Endothelial cell of umbilical vein (primary cell): ENCODE measurements at regions not wholly inside any gene's neighbourhood (a gene's known extent, or its start where the extent isn't known, plus 50 kb on each side); places are given as distances from the start of the nearest gene placed in this dataset.

Experiments used
- BruUV-seq: library from RNA; stranded (reverse); fragments of 400-500 nt; replicated peaks from 2 replicates; lab custom pipeline; 2021; lab: Mats Ljungman, UMichigan
- CTCF ChIA-PET: fragments of 300-600, 350-600 bp; sonication (Branson Sonifier 250); formaldehyde crosslinking; loops from one replicate; lab custom pipeline; 2021; ENCODE audit warnings: antibody characterized with exemption, inconsistent platforms; lab: Charles Lee
- POLR2A ChIA-PET: fragments of 300-600, 350-600 bp; sonication (Branson Sonifier 250); formaldehyde crosslinking; loops from one replicate; lab custom pipeline; 2021; ENCODE audit warnings: antibody characterized with exemption, inconsistent platforms; lab: Charles Lee
- DNase-seq: peaks from one replicate; pipeline ENCODE4 v3.0.0-alpha.2; 2011; ENCODE audit warnings: low read depth, low spot score
- FAIRE-seq: peaks from 2 replicates; lab custom pipeline; 2011; peaks lifted over from hg19 to GRCh38; lab: Jason Lieb, UNC
- H2AFZ ChIP-seq: 2 replicates; pipeline ENCODE4 v1.6.0; 2012; ENCODE audit warnings: low read depth, low read length, control low read depth, inconsistent platforms
- H3K27ac ChIP-seq: 2 replicates; pipeline ENCODE4 v1.5.1; 2011; ENCODE audit warnings: low read depth, mild to moderate bottlenecking, control low read depth, low read length, moderate library complexity; ENCODE audit not compliant: insufficient read depth
- H3K27me3 ChIP-seq, 2 experiments: 2 replicates each; pipeline versions ENCODE4 v1.6.0 to v1.6.1; 2011; ENCODE audit warnings: low read length in 2 of 2, mixed read lengths in 1 of 2; ENCODE audit not compliant: control insufficient read depth in 2 of 2, insufficient read depth in 2 of 2
- H3K36me3 ChIP-seq, 2 experiments: 2 replicates in 1 of 2; 3 replicates in 1 of 2; pipeline ENCODE4 v1.5.1; 2011; ENCODE audit warnings: low read length in 2 of 2, mild to moderate bottlenecking in 1 of 2, moderate library complexity in 1 of 2; ENCODE audit not compliant: control insufficient read depth in 2 of 2, insufficient read depth in 2 of 2; ENCODE audit errors: extremely low read depth in 1 of 2
- H3K4me1 ChIP-seq: 3 replicates; pipeline ENCODE4 v1.5.1; 2011; ENCODE audit warnings: mild to moderate bottlenecking, low read length; ENCODE audit not compliant: control insufficient read depth, insufficient read depth; ENCODE audit errors: extremely low read depth
- H3K4me2 ChIP-seq: 2 replicates; pipeline ENCODE4 v1.6.1; 2011; ENCODE audit warnings: low read length, control low read depth, mixed read lengths; ENCODE audit not compliant: insufficient read depth
- H3K4me3 ChIP-seq, 3 experiments: fragments of 200-600 bp in 1 of 3; sonication (generic), shearing (Covaris generic) in 1 of 3; replicated peaks in 1 of 3; 2 replicates each; pipeline ENCODE4 v1.5.1; 2011 to 2016; ENCODE audit warnings: control low read depth in 3 of 3, low read length in 3 of 3, mild to moderate bottlenecking in 2 of 3, inconsistent platforms in 1 of 3, low read depth in 1 of 3, moderate library complexity in 1 of 3; ENCODE audit not compliant: insufficient read depth in 1 of 3
- H3K79me2 ChIP-seq: 2 replicates; pipeline ENCODE4 v1.6.0; 2012; ENCODE audit warnings: low read length, inconsistent platforms; ENCODE audit not compliant: control insufficient read depth, insufficient read depth
- H3K9ac ChIP-seq: replicated peaks from 2 replicates; pipeline ENCODE3; 2011; ENCODE audit warnings: low read length, control low read depth; ENCODE audit not compliant: insufficient read depth; ENCODE audit errors: extremely low read depth
- H3K9me1 ChIP-seq: replicated peaks from 3 replicates; pipeline ENCODE4 v1.6.0; 2011; ENCODE audit warnings: mild to moderate bottlenecking, low read length; ENCODE audit not compliant: control insufficient read depth, insufficient read depth; ENCODE audit errors: extremely low read depth
- H3K9me3 ChIP-seq: replicated peaks from 2 replicates; pipeline ENCODE4 v1.5.1; 2012; ENCODE audit warnings: low read length, inconsistent platforms; ENCODE audit not compliant: control insufficient read depth, insufficient read depth
- H4K20me1 ChIP-seq: replicated peaks from 2 replicates; pipeline ENCODE3; 2011; ENCODE audit warnings: mild to moderate bottlenecking, low read length; ENCODE audit not compliant: control insufficient read depth, insufficient read depth; ENCODE audit errors: extremely low read depth
- EZH2 ChIP-seq: IDR thresholded peaks from 2 replicates; pipeline ENCODE4 v1.6.1; 2012; ENCODE audit warnings: borderline replicate concordance, low read depth, mild to moderate bottlenecking, moderate library complexity, low read length, inconsistent platforms; ENCODE audit not compliant: severe bottlenecking
- GATA2 ChIP-seq: IDR thresholded peaks from 2 replicates; pipeline ENCODE4 v1.7.0; 2011; ENCODE audit warnings: low read depth, mild to moderate bottlenecking, moderate library complexity, mixed read lengths, low read length; ENCODE audit not compliant: insufficient read length, insufficient read depth
- JUN ChIP-seq: IDR thresholded peaks from 2 replicates; pipeline ENCODE4 v1.6.1; 2011; ENCODE audit warnings: borderline replicate concordance, low read depth; ENCODE audit not compliant: insufficient read length, insufficient read depth
- MYC ChIP-seq: IDR thresholded peaks from one replicate; pipeline ENCODE4 v1.6.1; 2011; ENCODE audit warnings: mild to moderate bottlenecking, low read depth, low read length
- POLR2AphosphoS5 ChIP-seq: IDR thresholded peaks from 2 replicates; pipeline ENCODE4 v1.6.1; 2012; ENCODE audit warnings: low read depth, mild to moderate bottlenecking, control low read depth, low read length, moderate library complexity; ENCODE audit not compliant: insufficient read depth
- dilution Hi-C: fragments of 300-500 bp; cut with MboI; formaldehyde crosslinking; loops from one replicate; pipeline ENCODE4 v1.15.0; 2019; ENCODE audit warnings: low sequenced_read_pairs; ENCODE audit not compliant: extremely low pct_ligation_motif_present
- intact Hi-C: fragments of 100-400 bp; cut with micrococcal nuclease; formaldehyde crosslinking; loops from one replicate; pipeline ENCODE4 v1.10.0; 2022
- TF ChIP-seq, protein P1 (sequence below), 2 donors: IDR thresholded peaks; 1 replicate in 1 of 2; 2 replicates in 1 of 2; pipeline ENCODE4 v1.5.1; 2011; ENCODE audit warnings: low read length in 2 of 2, mild to moderate bottlenecking in 2 of 2, moderate library complexity in 2 of 2, control low read depth in 1 of 2, inconsistent platforms in 1 of 2, low read depth in 1 of 2; ENCODE audit not compliant: insufficient read depth in 1 of 2; ENCODE audit errors: extremely low read depth in 1 of 2

DNA sequence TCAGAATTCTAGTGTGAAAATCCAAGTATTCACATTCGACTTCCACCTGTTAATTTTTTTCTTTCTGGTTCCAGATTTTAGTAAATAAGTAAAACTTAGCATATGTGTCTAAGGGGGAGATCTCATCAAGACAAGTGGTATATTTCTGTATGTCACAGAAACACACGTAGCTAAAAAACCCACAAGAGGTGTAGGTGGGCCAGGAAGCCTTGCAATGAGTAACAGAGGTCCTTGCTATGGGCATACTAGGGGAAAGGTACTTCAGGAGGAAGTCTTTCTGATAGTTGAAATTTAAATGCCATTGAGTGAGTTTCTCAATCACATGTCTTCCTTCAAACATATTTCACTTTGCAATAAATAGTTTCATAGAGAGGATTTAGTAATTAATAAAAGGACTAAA lies 315.8 kb downstream of the MID1IP1 start:
- no peaks in the 10 kb centered on the region for H3K36me3 ChIP-seq
- H3K9me3 ChIP-seq = no peaks in the 10 kb centered on the region
- DNase-seq (no peak), FAIRE-seq (no peak)
- no peak overlapping the region for H2AFZ ChIP-seq
- dilution Hi-C loops (no loop called here), intact Hi-C loops (no loop called here)
- H3K9ac ChIP-seq = no peak overlapping the region
- no peak for TF ChIP-seq GATA2
- TF ChIP-seq, protein P1, sequence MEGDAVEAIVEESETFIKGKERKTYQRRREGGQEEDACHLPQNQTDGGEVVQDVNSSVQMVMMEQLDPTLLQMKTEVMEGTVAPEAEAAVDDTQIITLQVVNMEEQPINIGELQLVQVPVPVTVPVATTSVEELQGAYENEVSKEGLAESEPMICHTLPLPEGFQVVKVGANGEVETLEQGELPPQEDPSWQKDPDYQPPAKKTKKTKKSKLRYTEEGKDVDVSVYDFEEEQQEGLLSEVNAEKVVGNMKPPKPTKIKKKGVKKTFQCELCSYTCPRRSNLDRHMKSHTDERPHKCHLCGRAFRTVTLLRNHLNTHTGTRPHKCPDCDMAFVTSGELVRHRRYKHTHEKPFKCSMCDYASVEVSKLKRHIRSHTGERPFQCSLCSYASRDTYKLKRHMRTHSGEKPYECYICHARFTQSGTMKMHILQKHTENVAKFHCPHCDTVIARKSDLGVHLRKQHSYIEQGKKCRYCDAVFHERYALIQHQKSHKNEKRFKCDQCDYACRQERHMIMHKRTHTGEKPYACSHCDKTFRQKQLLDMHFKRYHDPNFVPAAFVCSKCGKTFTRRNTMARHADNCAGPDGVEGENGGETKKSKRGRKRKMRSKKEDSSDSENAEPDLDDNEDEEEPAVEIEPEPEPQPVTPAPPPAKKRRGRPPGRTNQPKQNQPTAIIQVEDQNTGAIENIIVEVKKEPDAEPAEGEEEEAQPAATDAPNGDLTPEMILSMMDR (IDR thresholded peaks at IDR 0.05; ENCODE audit: extremely low read depth in 1 of 2, insufficient read depth in 1 of 2, low read depth in 1 of 2, low read length in 2 of 2) = no peak
- TF ChIP-seq JUN = no peak
- H3K79me2 ChIP-seq = no peaks in the 10 kb centered on the region
- no peaks in the 10 kb centered on the region for H4K20me1 ChIP-seq
- ChIA-PET POLR2A (no interaction called here), CTCF (no interaction called here)
- H3K4me1 ChIP-seq = no peaks in the 10 kb centered on the region
- H3K27ac ChIP-seq = no peak overlapping the region
- H3K4me2 ChIP-seq = no peak overlapping the region
- no peaks in the 10 kb centered on the region for H3K9me1 ChIP-seq
- no TSS peak for BruUV-seq
- no peaks in the 10 kb centered on the region for H3K27me3 ChIP-seq
- no peak overlapping the region for H3K4me3 ChIP-seq

DNA sequence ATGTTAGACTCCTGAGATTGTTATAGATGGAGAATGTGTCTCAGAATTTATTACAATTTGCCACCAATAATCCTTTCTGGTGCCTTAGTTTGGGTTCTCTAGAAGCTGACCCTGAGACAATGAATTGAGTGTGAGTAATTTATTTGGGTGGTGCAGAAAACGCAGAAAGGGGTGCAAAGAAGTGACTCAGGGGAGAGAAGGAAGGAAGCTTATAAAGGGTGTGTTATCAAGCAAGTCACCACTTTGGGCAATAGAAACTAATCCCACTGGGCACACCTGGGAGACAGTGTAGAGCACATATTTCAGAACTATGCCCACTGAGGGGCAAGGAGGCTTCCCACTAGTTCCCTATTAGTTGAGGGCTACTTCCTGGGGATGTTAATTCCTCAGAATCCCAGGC lies 320.6 kb downstream of the MID1IP1 start:
- H3K9me1 ChIP-seq = no peaks in the 10 kb centered on the region
- H3K79me2 ChIP-seq = no peaks in the 10 kb centered on the region
- H3K36me3 ChIP-seq = no peaks in the 10 kb centered on the region
- no peak for TF ChIP-seq EZH2
- TF ChIP-seq JUN = no peak
- no peak for TF ChIP-seq POLR2AphosphoS5
- TF ChIP-seq GATA2 = no peak
- TF ChIP-seq MYC = no peak
- dilution Hi-C loops = no loop called here
- BruUV-seq = no TSS peak
- H3K4me1 ChIP-seq = no peaks in the 10 kb centered on the region
- H3K9me3 ChIP-seq = no peaks in the 10 kb centered on the region
- H3K4me3 ChIP-seq = no peak overlapping the region
- no peak for DNase-seq
- no peaks in the 10 kb centered on the region for H3K27me3 ChIP-seq
- no peak overlapping the region for H3K9ac ChIP-seq
- CTCF ChIA-PET = no interaction called here
- intact Hi-C loops = no loop called here
- no peak overlapping the region for H2AFZ ChIP-seq
- no peak overlapping the region for H3K4me2 ChIP-seq
- no peak for FAIRE-seq
- H4K20me1 ChIP-seq = no peaks in the 10 kb centered on the region
- H3K27ac ChIP-seq = no peak overlapping the region
- POLR2A ChIA-PET = no interaction called here
